Uterus (tissue), 2 donors: ENCODE measurements at regions not wholly inside any gene's neighbourhood (a gene's known extent, or its start where the extent isn't known, plus 50 kb on each side); places are given as distances from the start of the nearest gene placed in this dataset.

ENCODE experiments used
- POLR2A ChIP-seq, 2 donors: fragments of 450-650 bp; IDR thresholded peaks; one replicate each; pipeline ENCODE4 v1.6.1; 2016; ENCODE audit warnings: antibody characterized with exemption in 2 of 2, mild to moderate bottlenecking in 1 of 2, moderate library complexity in 1 of 2
- TF ChIP-seq, protein P1 (sequence below), 4 experiments: fragments of 200-600 bp in 2 of 4; fragments of 450-650 bp in 2 of 4; sonication (generic) in 2 of 4; IDR thresholded peaks; one replicate each; pipeline ENCODE4 v1.5.1; 2016 to 2019; ENCODE audit warnings: antibody characterized with exemption in 4 of 4, mild to moderate bottlenecking in 2 of 4, moderate library complexity in 1 of 4

DNA sequence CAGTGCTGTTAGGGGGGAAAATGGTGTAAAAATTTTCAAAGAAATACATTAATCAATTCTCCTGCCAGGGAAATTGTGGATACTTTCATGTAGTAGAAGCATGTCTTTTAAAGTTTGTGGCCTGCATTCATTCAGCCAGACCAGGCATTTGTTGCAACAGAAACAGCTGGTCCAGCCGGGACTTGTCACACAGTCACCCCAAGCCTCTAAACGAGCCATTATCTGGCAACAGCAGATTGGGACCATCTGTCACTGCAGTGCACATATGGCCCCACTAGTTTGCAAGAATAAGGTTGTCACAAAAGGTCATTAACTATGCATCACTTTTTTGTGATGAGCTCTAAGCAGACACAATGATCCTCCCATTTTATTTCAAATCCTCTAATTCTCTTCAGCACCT lies 193.9 kb downstream of the PHLDA1 start:
- TF ChIP-seq, protein P1, sequence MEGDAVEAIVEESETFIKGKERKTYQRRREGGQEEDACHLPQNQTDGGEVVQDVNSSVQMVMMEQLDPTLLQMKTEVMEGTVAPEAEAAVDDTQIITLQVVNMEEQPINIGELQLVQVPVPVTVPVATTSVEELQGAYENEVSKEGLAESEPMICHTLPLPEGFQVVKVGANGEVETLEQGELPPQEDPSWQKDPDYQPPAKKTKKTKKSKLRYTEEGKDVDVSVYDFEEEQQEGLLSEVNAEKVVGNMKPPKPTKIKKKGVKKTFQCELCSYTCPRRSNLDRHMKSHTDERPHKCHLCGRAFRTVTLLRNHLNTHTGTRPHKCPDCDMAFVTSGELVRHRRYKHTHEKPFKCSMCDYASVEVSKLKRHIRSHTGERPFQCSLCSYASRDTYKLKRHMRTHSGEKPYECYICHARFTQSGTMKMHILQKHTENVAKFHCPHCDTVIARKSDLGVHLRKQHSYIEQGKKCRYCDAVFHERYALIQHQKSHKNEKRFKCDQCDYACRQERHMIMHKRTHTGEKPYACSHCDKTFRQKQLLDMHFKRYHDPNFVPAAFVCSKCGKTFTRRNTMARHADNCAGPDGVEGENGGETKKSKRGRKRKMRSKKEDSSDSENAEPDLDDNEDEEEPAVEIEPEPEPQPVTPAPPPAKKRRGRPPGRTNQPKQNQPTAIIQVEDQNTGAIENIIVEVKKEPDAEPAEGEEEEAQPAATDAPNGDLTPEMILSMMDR (IDR thresholded peaks at IDR 0.05) = no peak
- TF ChIP-seq POLR2A (IDR thresholded peaks at IDR 0.05) = no peak
